ENCODE measurements at regions not wholly inside any gene's neighbourhood (a gene's known extent, or its start where the extent isn't known, plus 50 kb on each side); places are given as distances from the start of the nearest gene placed in this dataset.

DNA sequence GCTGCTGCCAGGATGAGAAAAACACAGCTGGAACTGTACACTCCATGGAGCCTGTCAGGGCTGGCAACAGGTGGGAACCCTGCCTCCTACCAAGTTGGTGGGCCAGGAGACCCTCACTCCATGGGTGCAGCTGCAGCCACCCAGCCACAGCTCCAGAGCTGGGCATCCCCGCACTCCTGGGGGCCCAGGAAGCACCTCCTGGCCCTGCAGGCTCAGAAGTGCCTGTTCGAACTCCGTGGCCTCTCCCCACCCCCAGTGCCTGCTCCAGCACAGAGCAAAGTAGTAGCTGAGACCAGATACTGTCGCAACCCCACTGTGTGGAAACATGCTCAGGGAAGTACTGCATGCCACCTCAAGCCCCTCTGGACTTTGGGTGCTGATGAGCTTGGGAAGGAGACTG lies 564.0 kb upstream of the ACO1 start:
- H3K27me3 Mint-ChIP-seq = no peaks in the 10 kb centered on the region
- DNase-seq (no peak), ATAC-seq (no peak)
- no peaks in the 10 kb centered on the region for H3K4me1 Mint-ChIP-seq
- CTCF ChIA-PET = no interaction called here
- no peaks in the 10 kb centered on the region for H3K36me3 Mint-ChIP-seq
- H3K9me3 Mint-ChIP-seq (ENCODE audit: low read depth) = no peaks in the 10 kb centered on the region
- H3K27ac Mint-ChIP-seq = no peak overlapping the region
- H3K4me3 Mint-ChIP-seq = no peak overlapping the region

DNA sequence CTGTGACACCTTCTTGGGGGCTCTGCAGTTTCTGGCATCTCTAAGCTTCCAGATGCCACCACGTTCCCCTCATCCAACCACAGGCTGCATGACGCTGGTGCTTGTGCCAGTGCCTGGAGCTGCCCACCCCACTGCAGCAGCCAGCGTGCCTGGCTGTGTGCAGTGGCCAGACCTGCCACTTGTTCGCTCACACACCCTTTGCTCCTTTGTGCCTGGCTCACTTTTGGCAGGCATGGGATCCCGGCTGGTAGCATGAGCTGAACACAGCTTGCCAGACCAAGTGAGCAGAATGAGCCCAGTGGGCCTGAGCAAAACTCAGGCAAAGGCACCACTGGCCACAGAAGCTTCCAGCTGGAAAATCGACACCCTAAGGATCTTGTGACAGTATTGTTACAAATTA lies 562.9 kb upstream of the ACO1 start:
- Mint-ChIP-seq H3K27me3 (no peaks in the 10 kb centered on the region), H3K4me3 (no peak overlapping the region), H3K36me3 (no peaks in the 10 kb centered on the region), H3K27ac (no peak overlapping the region), H3K4me1 (no peaks in the 10 kb centered on the region), H3K9me3 (ENCODE audit: low read depth) (no peaks in the 10 kb centered on the region)
- ATAC-seq = no peak
- CTCF ChIA-PET = interaction anchor here (1.0 kb wide), 1 partner anchor 8 kb away, joined by 3 read pairs; no protein-coding TSS in a partner anchor
- DNase-seq = no peak

DNA sequence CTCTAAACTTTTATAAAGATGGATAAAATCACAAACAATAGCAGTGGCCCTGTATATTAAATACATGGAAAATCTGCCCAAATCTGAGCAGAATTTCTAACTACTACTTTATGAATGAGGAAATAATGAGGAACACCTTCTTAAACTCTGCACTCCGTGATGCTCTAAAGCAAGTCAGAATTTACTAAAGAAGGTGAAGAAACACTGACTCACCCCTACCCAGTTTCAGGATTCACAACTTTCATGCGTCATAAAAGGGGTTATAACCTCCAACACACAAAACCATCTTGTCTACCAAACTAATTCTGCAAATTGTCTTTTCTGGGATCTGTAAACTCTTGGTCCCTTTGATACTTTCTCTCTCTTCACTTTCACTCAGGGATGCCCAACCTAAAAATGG lies 561.1 kb upstream of the ACO1 start:
- no peaks in the 10 kb centered on the region for H3K4me1 Mint-ChIP-seq
- no peak overlapping the region for H3K4me3 Mint-ChIP-seq
- H3K27ac Mint-ChIP-seq = no peak overlapping the region
- DNase-seq (no peak), ATAC-seq (no peak)
- H3K36me3 Mint-ChIP-seq = no peaks in the 10 kb centered on the region
- CTCF ChIA-PET = no interaction called here
- no peaks in the 10 kb centered on the region for H3K9me3 Mint-ChIP-seq (ENCODE audit: low read depth)
- H3K27me3 Mint-ChIP-seq = no peaks in the 10 kb centered on the region

DNA sequence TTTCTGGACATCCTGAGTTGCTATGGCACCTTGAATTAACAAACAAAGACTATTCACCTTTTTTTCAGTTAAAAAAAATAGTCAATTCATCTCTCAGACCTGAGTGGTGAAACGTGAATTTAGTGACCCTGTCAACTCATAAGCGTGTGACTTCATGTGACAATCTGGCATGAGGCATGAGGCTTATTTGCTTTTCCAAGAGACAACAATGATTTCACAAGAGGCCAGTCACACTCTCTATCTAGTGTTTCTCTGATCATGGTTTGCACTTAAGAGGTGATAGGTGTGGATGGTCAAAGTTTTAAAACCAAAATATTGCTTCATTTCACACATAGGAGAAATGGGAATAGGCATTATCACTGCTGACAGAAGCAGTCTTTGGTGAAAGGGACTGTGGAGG lies 559.6 kb upstream of the ACO1 start:
- ATAC-seq (no peak), DNase-seq (no peak)
- Mint-ChIP-seq H3K4me3 (no peak overlapping the region), H3K27me3 (no peaks in the 10 kb centered on the region), H3K27ac (no peak overlapping the region), H3K4me1 (no peaks in the 10 kb centered on the region), H3K9me3 (ENCODE audit: low read depth) (no peaks in the 10 kb centered on the region), H3K36me3 (no peaks in the 10 kb centered on the region)
- CTCF ChIA-PET = no interaction called here

- Mint-ChIP-seq H3K27ac (no peak overlapping the region), H3K36me3 (no peaks in the 10 kb centered on the region), H3K27me3 (no peaks in the 10 kb centered on the region), H3K4me3 (no peak overlapping the region), H3K4me1 (no peaks in the 10 kb centered on the region), H3K9me3 (ENCODE audit: low read depth) (no peaks in the 10 kb centered on the region)
- CTCF ChIA-PET = no interaction called here
- ATAC-seq (no peak), DNase-seq (no peak)
Measured at GRCh38 chr9:31837211-31837610, 547.2 kb upstream of the ACO1 start.

GRCh38 chr9:31839273-31839672 lies 545.2 kb upstream of the ACO1 start:
- CTCF ChIA-PET = no interaction called here
- Mint-ChIP-seq H3K4me1 (no peaks in the 10 kb centered on the region), H3K4me3 (no peak overlapping the region), H3K27me3 (no peaks in the 10 kb centered on the region), H3K36me3 (no peaks in the 10 kb centered on the region), H3K27ac (no peak overlapping the region), H3K9me3 (ENCODE audit: low read depth) (no peaks in the 10 kb centered on the region)
- no peak for DNase-seq
- no peak for ATAC-seq

GRCh38 chr9:31840702-31841101 lies 543.7 kb upstream of the ACO1 start:
- Mint-ChIP-seq H3K9me3 (ENCODE audit: low read depth) (no peaks in the 10 kb centered on the region), H3K4me1 (no peaks in the 10 kb centered on the region), H3K27me3 (no peaks in the 10 kb centered on the region), H3K27ac (no peak overlapping the region), H3K4me3 (no peak overlapping the region), H3K36me3 (no peaks in the 10 kb centered on the region)
- CTCF ChIA-PET = no interaction called here
- ATAC-seq (no peak), DNase-seq (no peak)

DNA sequence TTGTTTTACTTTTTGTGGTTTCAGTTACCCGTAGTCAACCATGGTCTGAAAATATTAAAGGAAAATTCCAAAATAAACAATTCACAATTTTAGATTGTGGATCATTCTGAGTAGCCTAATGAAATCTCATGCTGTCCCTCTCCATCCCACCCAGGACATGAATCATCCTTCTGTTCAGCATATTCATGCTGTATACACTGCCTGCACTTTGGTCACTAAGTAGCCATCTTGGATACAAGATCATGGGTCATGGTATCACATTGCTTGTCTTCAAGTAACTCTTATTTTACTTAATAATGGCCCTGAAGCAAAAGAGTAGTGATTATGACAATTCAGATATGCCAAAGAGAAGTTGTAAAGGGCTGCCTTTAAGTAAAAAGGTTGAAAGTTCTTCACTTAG lies 536.5 kb upstream of the ACO1 start:
- Mint-ChIP-seq H3K36me3 (no peaks in the 10 kb centered on the region), H3K9me3 (ENCODE audit: low read depth) (no peaks in the 10 kb centered on the region), H3K27ac (no peak overlapping the region), H3K4me1 (no peaks in the 10 kb centered on the region), H3K27me3 (no peaks in the 10 kb centered on the region), H3K4me3 (no peak overlapping the region)
- DNase-seq = no peak
- CTCF ChIA-PET = no interaction called here
- no peak for ATAC-seq

- Mint-ChIP-seq H3K4me1 (no peaks in the 10 kb centered on the region), H3K27ac (no peak overlapping the region), H3K36me3 (no peaks in the 10 kb centered on the region), H3K9me3 (ENCODE audit: low read depth) (no peaks in the 10 kb centered on the region), H3K4me3 (no peak overlapping the region), H3K27me3 (no peaks in the 10 kb centered on the region)
- CTCF ChIA-PET = no interaction called here
- no peak for DNase-seq
- no peak for ATAC-seq
Measured at GRCh38 chr9:31848505-31849285, 535.7 kb upstream of the ACO1 start.

DNA sequence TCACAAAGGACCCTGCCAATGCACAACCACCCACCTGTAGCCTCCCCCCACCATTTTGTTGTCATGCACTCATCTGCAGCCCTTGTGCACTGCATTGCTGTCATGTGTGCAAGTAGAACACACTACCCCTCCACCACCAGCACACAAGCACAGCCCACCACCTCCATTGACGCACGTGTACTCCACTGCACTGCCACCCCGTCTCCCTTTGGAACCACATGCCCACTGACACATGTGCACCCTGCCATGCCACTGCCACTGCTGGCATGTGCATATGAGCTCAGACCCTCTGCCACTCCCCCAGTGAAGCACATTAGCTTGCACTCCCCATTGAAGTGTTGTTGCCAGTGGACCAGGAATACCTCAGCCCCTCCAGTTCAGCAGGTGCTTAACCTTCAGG lies 530.3 kb upstream of the ACO1 start:
- Mint-ChIP-seq H3K4me3 (no peak overlapping the region), H3K27me3 (no peaks in the 10 kb centered on the region), H3K9me3 (ENCODE audit: low read depth) (peaks cover 3% of the 10 kb centered on the region), H3K36me3 (no peaks in the 10 kb centered on the region), H3K4me1 (no peaks in the 10 kb centered on the region), H3K27ac (no peak overlapping the region)
- DNase-seq = no peak
- ATAC-seq = no peak
- CTCF ChIA-PET = no interaction called here

- peaks cover 2% of the 10 kb centered on the region for H3K9me3 Mint-ChIP-seq (ENCODE audit: low read depth)
- H3K27ac Mint-ChIP-seq = no peak overlapping the region
- CTCF ChIA-PET = no interaction called here
- H3K27me3 Mint-ChIP-seq = no peaks in the 10 kb centered on the region
- ATAC-seq (no peak), DNase-seq (no peak)
- H3K4me3 Mint-ChIP-seq = no peak overlapping the region
- H3K36me3 Mint-ChIP-seq = no peaks in the 10 kb centered on the region
- no peaks in the 10 kb centered on the region for H3K4me1 Mint-ChIP-seq
Measured at GRCh38 chr9:31868830-31869229, 515.6 kb upstream of the ACO1 start.

- H3K36me3 Mint-ChIP-seq = no peaks in the 10 kb centered on the region
- DNase-seq = no peak
- no peaks in the 10 kb centered on the region for H3K4me1 Mint-ChIP-seq
- CTCF ChIA-PET = no interaction called here
- H3K27ac Mint-ChIP-seq = no peak overlapping the region
- H3K4me3 Mint-ChIP-seq = no peak overlapping the region
- no peaks in the 10 kb centered on the region for H3K27me3 Mint-ChIP-seq
- H3K9me3 Mint-ChIP-seq (ENCODE audit: low read depth) = peaks cover 2% of the 10 kb centered on the region
- ATAC-seq = no peak
Measured at GRCh38 chr9:31870276-31870675, 514.2 kb upstream of the ACO1 start.

- H3K4me3 Mint-ChIP-seq = no peak overlapping the region
- CTCF ChIA-PET = no interaction called here
- H3K27ac Mint-ChIP-seq = no peak overlapping the region
- H3K4me1 Mint-ChIP-seq = no peaks in the 10 kb centered on the region
- no peak for ATAC-seq
- peaks cover 2% of the 10 kb centered on the region for H3K9me3 Mint-ChIP-seq (ENCODE audit: low read depth)
- no peak for DNase-seq
- H3K27me3 Mint-ChIP-seq = no peaks in the 10 kb centered on the region
- H3K36me3 Mint-ChIP-seq = no peaks in the 10 kb centered on the region
Measured at GRCh38 chr9:31873722-31874121, 510.7 kb upstream of the ACO1 start.

GRCh38 chr9:31894008-31894407 lies 490.4 kb upstream of the ACO1 start:
- H3K36me3 Mint-ChIP-seq = no peaks in the 10 kb centered on the region
- CTCF ChIA-PET = no interaction called here
- H3K4me3 Mint-ChIP-seq = no peak overlapping the region
- DNase-seq (no peak), ATAC-seq (no peak)
- H3K27me3 Mint-ChIP-seq = no peaks in the 10 kb centered on the region
- H3K9me3 Mint-ChIP-seq (ENCODE audit: low read depth) = peaks cover 3% of the 10 kb centered on the region
- no peaks in the 10 kb centered on the region for H3K4me1 Mint-ChIP-seq
- H3K27ac Mint-ChIP-seq = no peak overlapping the region

Data from activated CD8-positive, alpha-beta memory T cell treated with anti-CD3 and anti-CD28 coated beads, Interleukin-2, amount 10 ng/mL, durations not matched to agents 7 days and 5 days (primary cell).